Hippocampal formation (tissue), 2 donors: ENCODE measurements at regions not wholly inside any gene's neighbourhood (a gene's known extent, or its start where the extent isn't known, plus 50 kb on each side); places are given as distances from the start of the nearest gene placed in this dataset.

Experiments
- DNase-seq, 2 donors: peaks; one replicate each; lab custom pipeline; 2025; lab: John Stamatoyannopoulos, UW

DNA sequence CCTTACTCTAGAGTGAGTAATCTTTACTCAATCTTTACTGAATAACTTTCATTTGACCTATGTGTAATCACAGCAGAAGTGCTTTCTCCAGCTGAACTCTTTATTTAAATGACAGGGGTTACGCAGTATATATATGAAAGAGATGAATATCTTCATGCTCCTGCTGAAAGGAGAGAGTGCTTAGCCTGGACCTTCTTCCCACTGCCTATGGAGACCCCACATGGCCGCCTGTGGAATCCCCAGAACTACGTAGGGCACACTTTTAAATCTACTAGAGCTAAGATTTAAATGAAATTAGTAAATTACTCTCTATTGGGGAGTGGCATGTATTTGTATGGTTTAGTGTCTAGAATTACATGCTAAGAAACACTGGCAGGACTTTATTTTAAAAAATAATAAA lies 391.2 kb downstream of the ANKRD50 start:
- no peak for DNase-seq

DNA sequence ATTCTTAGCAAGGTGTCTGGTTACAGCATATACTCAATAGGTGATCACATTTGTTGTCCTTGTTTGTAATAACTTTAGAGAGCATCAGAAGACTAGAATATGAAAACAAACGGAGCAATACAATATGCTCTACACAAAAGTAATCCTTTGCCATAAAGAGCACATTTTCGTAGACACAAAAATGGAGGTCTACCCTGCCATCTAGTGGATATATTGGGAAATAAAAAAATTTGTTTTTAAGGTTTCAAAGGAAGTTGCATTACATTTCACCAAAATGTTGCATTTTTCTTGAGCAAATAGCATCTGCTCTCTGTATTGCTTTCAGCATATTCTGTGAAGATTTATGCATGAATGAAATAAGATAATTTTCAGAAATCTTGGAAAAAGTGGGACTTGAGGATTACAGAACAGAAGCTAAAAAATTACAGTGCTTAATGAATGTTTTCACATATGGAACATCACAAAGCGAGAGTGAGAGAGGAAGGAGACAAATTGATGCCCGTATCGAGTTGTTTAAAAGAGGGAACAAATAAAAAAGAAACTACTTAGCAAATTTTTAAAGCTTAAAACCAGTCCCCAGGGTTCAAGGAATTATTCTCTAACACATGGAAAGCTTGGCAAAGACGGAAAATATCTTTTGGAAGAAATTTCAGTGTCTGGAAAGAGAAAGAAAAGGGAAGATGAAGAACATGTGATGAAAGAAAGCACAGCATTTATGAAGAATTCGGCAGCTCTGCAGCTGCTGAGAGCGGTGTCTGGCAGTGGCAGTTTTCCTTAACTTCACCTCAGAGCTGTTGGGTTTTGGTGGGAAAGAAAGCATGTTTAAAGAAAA lies 390.1 kb downstream of the ANKRD50 start:
- peak in 1 of 2 donors; percentile 26 for DNase-seq

DNA sequence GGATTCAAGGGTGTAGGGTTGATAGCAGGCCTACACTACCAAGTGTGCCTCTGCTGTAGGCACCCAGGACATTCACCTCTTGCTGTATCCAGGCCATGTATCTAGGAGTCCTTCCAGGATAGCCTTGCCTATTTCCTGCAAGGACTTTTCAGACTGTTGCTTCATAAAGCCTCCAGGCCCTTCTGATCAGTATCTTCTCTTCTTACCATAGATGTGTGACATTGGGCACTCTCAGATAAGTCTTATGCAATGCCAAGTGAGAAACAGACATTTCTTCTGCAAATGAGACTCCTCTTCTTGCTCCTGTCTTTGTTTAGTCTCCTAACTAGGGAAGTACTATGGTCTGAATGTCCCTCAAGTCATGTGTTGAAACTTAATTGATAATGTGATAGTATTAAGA lies 386.8 kb downstream of the ANKRD50 start:
- DNase-seq = no peak

DNA sequence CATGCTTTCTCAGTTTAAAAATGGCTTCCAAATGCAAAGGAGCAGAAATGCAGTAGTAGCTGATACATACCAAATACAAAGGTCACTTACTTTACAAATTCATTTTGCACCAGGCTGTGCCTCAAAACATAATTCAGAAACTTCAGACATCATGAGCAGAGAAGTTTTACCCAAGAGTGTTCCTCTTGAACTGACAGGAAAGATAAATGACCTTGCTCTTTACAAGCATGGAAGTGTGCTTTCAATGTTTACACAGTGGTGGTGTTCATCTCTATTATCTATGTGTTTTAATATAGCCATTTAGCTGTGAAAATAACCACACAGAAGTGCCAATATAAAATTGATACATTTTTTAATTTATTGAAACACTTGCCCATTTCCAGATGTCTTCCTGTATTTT lies 383.4 kb downstream of the ANKRD50 start:
- DNase-seq = no peak

DNA sequence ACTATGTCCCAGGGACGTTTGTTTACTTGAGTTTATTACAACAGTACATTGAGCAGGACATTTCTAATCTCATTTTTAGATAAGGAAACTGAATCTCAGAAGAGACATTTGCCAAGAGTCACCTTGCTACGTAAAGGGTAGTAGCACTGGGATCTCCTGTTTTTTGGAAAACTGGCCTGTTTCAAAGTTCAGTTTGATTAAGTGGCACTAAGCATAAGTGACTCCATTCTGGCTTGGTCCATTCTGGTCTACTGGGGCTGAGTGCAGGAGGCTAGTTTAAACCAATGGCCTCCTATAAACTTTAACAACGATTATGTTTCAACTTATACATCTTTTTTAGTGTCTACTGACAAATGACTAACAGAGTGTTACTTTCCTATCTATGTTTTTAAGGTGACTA lies 382.5 kb downstream of the ANKRD50 start:
- no peak for DNase-seq

DNA sequence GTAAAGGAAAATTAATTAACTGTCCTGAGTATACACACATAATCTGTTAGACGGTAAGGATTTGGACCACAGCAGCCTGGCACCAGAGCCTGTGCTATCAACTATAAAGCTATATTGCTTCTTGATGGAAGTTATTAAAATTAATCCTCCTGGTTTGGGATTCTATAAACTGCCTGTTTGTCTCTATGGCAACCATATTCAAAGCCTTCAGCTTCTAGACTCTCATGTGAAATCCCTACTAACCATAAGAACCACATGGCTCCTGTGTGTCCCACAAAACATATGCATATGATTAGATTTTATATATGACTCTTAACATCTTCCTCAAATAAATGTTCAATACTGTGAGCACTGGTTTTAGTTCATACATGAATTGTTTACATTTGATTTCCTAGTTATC lies 380.8 kb downstream of the ANKRD50 start:
- DNase-seq = no peak

DNA sequence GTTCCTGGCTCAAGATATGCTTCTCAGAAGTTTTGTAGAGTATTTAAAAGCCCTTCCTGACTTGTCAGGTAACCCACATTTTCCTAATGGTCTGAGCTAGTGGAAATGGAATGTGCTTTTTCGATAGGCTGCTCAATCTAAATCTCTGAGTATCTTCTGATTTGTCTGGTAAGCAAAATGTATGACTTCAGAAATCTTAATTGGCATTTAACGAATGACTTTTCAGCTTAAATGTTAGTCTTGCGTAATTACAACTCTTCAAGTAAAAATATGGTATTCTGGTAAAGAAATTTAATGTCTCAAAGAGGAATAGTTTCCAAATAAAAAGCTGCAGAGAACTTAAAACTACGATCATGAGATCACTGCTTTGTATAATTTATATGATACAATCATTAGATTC lies 379.1 kb downstream of the ANKRD50 start:
- DNase-seq = no peak

DNA sequence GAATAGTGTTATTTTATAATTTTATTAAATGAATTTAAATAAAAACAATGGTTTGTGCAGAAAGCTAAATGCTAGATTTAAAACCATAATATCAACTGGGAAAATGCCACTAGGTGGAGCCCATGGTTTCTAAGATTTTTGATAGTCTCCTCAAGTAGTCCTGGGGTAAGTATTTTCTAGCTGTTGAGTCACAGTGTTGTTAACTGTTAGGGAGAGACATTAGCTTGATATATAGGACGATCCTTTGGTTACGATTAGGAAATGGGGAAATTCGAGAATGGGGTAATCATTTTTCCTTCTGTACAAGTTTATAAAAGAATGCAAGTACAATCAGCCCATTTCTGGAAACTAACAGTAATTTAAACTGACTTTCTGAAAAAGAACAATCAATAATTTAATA lies 378.4 kb downstream of the ANKRD50 start:
- peak in 1 of 2 donors; percentile 64 for DNase-seq

DNA sequence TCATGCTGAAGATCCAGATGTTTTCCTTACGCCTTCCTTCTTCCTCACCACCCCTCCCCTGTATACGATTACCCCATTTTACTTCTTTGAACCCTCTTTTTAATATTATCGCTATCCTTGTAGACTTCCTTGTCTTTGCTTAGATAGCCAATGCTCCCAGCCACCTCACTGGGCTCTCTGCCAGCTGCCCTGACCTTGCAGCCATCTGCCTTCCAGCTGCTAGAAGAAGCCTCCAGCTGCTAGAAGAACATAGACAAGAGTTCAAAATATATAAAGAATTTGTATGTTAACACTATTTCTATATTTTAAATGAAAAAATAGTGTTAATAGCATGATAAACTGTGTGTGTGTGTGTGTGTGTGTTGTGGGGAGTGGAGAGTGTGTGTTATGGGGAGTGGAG lies 374.7 kb downstream of the ANKRD50 start:
- DNase-seq = no peak

DNA sequence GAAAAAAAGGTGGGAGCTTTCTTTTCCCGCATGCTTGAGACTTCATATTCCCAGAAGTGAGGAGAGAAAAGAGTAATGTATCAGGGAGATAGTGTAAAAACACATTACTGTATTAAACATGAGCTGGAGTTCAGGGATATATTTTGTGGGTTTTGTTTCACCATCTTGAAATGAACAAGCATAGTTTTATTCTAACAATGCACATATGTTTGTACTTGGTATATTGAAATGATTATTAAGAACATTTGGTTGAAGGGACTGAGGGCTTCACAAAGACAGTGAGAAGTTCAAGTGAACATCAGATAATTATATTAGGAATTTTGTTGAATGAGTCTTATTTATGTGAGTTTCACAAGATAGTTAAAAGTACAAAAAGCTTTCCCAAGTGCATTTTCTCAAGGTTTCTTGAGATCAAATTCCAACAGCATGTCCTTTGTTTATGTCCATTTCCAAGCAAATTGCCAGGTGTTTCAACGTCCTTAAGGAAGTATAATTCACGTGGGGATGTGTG lies 368.8 kb downstream of the ANKRD50 start:
- DNase-seq = no peak

DNA sequence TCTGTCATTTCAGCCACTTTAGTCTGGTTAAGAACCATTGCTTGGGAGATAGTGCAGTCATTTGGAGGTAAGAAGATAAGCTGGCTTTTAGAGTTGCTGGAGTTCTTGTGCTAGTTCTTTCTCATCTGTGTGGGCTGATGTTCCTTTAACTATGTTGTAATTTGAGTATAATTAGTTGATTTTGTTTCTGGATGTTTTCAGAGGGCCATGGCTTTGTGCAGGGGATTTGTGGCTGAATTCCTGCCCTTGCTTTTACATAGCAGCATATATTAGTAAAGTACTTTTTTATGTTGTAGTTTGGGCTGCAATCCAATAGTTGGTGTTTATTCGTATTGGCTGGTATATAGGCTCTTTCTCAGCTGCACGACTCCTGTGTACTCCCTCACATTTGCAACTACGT lies 339.6 kb downstream of the ANKRD50 start:
- no peak for DNase-seq

DNA sequence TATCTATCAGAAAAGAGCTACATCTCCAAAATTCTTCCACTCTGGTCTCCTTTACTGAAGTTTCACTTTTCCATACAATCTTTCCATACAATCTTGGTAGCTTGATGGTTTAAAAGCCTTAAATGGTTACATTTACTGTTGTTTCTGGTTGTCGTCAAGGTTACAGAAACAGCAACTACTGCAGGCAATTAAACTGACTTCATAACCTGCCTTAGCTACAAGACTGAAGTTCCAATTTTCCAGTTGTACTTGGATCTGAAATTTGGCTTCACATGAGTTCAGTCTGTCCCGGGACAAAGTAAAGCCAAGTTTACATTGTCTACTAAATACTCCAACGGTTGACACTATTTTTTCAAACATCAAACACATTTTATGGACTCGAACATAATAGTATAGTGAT lies 326.4 kb downstream of the ANKRD50 start:
- no peak for DNase-seq

DNA sequence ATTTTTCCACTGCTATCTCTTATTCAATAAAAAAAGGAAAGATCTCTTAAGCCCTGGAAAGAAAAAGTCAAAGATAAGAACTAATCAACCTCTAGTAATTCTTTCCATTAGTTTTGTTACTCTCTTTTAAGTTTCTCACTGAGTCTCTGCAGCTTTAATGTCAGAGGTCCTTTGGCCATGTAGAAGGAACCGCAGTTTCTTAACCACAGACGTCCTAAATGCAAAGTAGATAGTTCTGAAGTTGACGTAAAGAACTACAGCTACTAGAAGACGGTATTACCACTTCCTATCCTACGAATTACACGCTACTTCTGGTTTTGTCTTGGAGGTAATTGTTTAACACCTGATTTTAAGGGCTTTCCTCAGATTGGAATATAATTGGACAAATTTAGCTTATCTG lies 325.9 kb downstream of the ANKRD50 start:
- no peak for DNase-seq

DNA sequence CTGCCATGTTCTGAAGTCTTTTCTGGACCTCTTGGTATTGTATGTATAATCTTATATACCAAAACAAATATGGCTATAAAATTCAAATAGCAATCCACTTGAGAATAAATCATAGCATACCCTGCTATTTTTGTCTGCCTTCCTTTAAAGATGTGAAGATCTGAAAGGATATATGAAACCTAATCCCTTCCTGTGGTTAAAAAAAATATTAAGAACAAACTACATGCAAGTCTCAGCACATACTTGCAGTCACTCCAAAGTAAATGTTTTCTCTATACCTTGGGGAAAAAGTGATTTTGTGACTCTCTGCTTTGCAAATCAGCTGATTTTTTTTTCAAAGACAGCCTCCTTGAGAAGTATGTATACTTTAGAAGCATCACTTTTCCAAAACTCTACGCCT lies 322.9 kb downstream of the ANKRD50 start:
- DNase-seq = no peak

DNA sequence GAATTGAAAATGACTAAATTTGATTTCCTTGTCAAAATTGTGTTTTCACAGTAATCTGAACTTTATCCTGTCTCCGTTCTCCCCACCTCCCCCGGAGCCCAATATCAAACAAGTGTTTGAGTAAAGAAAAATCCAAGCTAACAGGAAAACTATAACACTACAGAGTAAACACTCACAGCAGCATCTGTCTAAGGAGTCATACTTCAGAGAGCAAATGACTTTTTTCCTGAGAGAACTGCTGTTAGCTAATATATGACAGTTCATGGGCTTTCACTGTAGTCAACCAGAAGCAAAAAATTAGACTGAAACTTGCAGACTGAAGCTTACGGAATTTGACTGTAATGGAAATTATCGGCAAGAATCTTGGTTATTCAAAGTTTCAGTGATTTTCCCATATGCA lies 321.7 kb downstream of the ANKRD50 start:
- DNase-seq = no peak

DNA sequence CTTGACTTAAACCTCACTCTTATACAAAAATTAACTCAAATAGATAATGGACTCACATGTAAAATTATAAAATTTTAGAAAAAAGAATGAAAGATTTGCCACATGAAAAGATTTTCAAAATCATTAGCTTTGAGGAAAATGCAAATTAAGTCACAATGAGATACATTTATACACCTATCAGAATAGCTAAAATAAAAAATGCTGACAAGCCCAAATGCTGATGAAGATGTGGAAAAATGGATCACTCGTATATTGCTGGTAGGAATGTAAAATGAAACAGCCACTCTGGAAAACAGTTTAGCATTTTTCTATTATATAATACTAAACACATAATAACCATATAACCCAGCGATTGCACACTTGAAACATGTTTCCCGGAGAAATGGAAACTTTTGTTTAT lies 316.2 kb downstream of the ANKRD50 start:
- DNase-seq = no peak

DNA sequence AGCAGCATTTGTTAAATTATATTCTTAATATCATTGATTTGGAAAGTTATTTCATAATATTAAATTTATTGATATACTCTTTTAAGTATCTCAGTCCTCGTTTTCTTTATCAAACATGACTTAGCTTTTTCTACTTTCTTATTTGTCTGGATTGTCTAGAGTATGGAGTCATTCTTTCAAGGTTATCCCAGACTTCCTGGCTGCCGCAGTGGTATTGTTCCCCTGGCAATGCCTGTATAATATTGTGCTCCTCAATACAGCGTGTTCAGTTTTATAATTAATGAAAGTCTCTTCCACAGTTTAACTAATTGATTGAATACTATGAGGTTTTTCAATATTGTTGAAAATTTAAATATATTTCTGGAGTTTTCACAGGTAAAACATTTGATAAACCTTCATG lies 310.9 kb downstream of the ANKRD50 start:
- no peak for DNase-seq

DNA sequence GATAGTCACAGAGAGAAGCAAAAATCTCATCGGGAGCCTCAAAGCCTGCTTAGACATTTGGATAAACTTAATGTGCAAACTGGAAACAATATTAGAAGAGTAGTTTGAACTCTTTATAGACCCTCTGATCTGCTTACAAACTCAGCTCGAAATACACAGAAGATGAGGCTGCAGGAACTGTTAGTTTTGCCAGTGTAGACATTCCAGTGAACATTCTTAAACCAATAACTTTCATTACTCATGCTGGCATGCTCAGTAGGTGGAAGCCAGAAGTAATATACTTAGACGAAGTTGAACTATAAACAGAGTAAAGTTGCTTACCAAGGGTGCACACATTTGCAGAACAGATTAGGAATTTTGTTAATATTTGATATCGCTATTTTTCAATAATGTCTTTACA lies 303.5 kb downstream of the ANKRD50 start:
- no peak for DNase-seq

DNA sequence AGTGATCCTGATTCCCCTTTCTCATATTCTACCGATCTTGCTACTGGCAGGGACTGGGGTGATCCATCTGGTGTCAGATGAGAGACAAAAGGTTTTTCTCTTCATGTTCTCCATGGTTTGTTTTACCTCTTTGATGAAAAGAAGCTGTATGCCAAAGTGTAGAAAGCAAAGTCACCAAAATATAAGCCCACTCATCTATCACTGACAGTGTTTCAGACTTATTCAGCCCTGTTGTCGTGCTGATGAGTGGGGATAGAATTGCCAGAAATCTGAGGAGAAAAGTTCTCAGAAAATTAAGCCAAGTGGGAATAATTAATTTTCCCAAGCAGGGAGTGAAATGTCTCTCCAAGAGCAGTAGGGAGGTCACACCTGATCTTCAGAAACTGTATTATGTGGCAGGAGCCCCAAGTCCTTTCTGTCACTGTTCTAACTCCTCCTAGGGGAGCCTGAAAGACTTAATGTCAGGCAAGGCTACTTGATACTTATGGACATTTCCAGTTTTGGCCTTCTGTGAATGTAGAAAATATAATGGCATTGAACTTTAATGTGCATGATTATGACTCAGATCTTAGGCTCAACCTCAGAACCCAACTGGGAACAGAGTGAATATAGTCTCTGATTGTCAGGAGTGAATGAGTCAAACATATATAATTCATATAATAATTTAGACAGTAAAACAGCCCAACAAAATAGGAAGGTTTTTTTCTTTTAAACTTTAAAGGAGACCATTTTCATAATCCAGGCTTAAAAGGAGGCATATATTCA lies 298.1 kb downstream of the ANKRD50 start:
- DNase-seq = no peak

DNA sequence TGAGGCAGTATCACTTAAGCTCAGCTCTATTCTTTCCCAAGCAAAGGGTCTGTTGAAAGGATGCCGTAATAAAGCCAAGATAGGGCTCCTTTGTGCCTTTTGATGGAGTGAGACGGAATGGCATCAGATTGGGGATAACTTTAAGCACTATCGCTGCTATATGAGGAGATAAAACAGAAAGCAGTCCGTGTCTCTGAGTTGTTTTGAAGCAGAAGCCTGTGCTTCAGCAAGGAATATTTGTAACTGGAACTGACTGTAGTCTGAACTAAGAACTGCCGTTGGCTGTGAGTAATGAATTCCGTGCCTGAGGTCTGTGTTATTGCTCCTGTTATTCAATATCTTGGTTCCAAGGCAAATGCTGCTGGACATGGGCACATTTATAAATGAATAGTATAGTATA lies 297.4 kb downstream of the ANKRD50 start:
- no peak for DNase-seq

DNA sequence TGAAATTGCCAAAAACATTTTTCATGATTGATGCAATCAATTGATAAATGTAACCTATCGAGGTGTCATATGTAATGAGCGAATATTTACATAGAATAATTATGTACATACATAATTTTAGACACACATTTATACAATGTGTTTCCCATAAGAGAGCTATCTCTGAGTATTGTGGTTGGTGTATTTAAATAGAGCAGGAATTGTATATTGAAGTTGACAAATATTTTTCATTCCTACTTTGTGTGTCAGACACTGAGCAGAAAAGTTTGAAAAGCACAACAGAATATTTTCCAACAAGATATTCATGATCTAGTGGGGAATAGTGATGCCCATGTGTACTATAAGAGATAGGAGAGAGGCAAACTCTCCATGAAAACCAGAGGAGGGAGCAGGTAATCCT lies 295.2 kb downstream of the ANKRD50 start:
- DNase-seq = no peak

DNA sequence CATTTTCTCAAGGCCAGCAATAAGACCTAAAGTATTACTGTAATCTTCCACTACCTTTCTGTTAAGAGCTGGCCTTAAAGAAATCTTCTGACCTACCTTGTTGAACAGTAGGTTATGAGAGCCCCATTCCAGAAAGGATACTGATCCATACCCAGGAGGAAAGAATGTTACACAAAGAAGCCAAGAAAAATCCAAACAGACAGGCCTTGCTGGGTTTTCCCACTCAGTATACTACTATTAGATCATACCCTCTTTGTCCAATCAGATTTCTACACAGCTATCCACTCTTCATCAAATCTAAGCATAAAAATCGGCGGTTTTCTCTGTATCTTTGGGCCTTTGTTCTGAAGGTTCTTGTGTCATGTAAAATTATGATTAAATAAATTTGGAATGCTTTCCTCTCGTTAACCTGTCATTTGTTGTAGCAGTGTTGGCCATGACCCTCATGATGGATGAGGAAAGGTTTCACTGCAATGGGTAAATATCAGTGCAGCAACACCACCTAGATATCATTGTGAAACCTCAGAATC lies 292.3 kb downstream of the ANKRD50 start:
- DNase-seq = no peak

DNA sequence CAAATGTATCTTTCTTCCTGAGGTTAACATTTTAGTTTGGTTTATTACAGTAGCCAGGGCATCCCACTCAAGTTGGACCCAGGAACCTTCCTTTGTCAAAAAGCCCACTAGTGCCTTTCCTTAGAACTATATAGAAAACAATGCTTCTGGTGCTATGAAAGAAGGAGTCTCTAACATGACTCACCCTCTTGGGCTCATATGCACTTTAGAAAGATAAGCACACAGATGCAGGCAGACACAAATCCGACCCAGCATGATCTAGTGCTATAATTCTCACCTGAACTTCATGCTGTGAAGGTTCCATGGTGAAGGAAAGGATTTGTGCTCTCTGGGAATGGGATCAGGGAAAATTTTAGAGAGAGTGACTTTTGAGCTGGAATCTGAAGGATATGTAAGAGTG lies 289.4 kb downstream of the ANKRD50 start:
- no peak for DNase-seq
